Activated naive CD4-positive, alpha-beta T cell treated with anti-CD3 and anti-CD28 coated beads, Interleukin-2, amount 10 ng/mL, durations not matched to agents 7 days and 5 days (primary cell): ENCODE measurements at regions not wholly inside any gene's neighbourhood (a gene's known extent, or its start where the extent isn't known, plus 50 kb on each side); places are given as distances from the start of the nearest gene placed in this dataset.
A peak's percentile ranks its signal among the peaks of the same experiment; 100 is the strongest.
"Not testable (repeated sequence)": the region's sequence is repeated elsewhere in the genome, so short reads cannot be mapped to it uniquely, and the experiment has no call there.

ENCODE experiments used
- CTCF ChIA-PET: fragments of 350-600 bp; sonication (Branson Sonifier 250); formaldehyde crosslinking; loops from one replicate; lab custom pipeline; 2021; ENCODE audit warnings: antibody characterized with exemption; lab: Charles Lee
- DNase-seq: peaks from one replicate; pipeline ENCODE4 v3.0.0-alpha.2; 2020
- H3K27ac Mint-ChIP-seq: one replicate; pipeline ENCODE4 v1.8.0; 2021; ENCODE audit warnings: mild to moderate bottlenecking, moderate library complexity, mixed read lengths
- H3K27me3 Mint-ChIP-seq: one replicate; pipeline ENCODE4 v1.8.0; 2021; ENCODE audit warnings: mild to moderate bottlenecking, mixed read lengths
- H3K36me3 Mint-ChIP-seq: one replicate; pipeline ENCODE4 v1.8.0; 2021; ENCODE audit warnings: mixed read lengths
- H3K4me1 Mint-ChIP-seq: one replicate; pipeline ENCODE4 v1.8.0; 2021; ENCODE audit warnings: mixed read lengths
- H3K4me3 Mint-ChIP-seq: one replicate; pipeline ENCODE4 v1.8.0; 2021; ENCODE audit warnings: mild to moderate bottlenecking, moderate library complexity, mixed read lengths
- H3K9me3 Mint-ChIP-seq: one replicate; pipeline ENCODE4 v1.8.0; 2021; ENCODE audit warnings: mixed read lengths

GRCh38 chr14:101666264-101666663 lies 95.2 kb upstream of the PPP2R5C start:
- Mint-ChIP-seq H3K27me3 (peaks cover 48% of the 10 kb centered on the region), H3K4me1 (no peaks in the 10 kb centered on the region), H3K27ac (no peak overlapping the region), H3K9me3 (peaks cover 15% of the 10 kb centered on the region), H3K36me3 (peaks cover 3% of the 10 kb centered on the region), H3K4me3 (no peak overlapping the region)
- DNase-seq, result no peak
- CTCF ChIA-PET, result no interaction called here

GRCh38 chr14:101669629-101670028 lies 91.9 kb upstream of the PPP2R5C start:
- Mint-ChIP-seq H3K4me1 (no peaks in the 10 kb centered on the region), H3K27me3 (peaks cover 55% of the 10 kb centered on the region), H3K27ac (no peak overlapping the region), H3K36me3 (peaks cover 3% of the 10 kb centered on the region), H3K9me3 (peaks cover 15% of the 10 kb centered on the region), H3K4me3 (no peak overlapping the region)
- CTCF ChIA-PET, result no interaction called here
- DNase-seq, result no peak

GRCh38 chr14:101673873-101674272 lies 87.6 kb upstream of the PPP2R5C start:
- H3K4me3 Mint-ChIP-seq, result no peak overlapping the region
- H3K27ac Mint-ChIP-seq, result no peak overlapping the region
- H3K9me3 Mint-ChIP-seq, result peaks cover 13% of the 10 kb centered on the region
- H3K36me3 Mint-ChIP-seq, result peaks cover 3% of the 10 kb centered on the region
- no peak for DNase-seq
- no peaks in the 10 kb centered on the region for H3K4me1 Mint-ChIP-seq
- peaks cover 35% of the 10 kb centered on the region for H3K27me3 Mint-ChIP-seq
- CTCF ChIA-PET, result no interaction called here

- H3K4me1 Mint-ChIP-seq, CTCF ChIA-PET, H3K4me3 Mint-ChIP-seq, H3K36me3 Mint-ChIP-seq, H3K27ac Mint-ChIP-seq, H3K9me3 Mint-ChIP-seq, DNase-seq: not testable (repeated sequence)
- H3K27me3 Mint-ChIP-seq, result peaks cover 27% of the 10 kb centered on the region
These were observed 85.7 kb upstream of the PPP2R5C start for GRCh38 chr14:101675835-101676234.

GRCh38 chr14:101677912-101678327 lies 83.6 kb upstream of the PPP2R5C start:
- not testable (repeated sequence) for H3K27ac Mint-ChIP-seq

GRCh38 chr14:101681795-101682194 lies 79.7 kb upstream of the PPP2R5C start:
- CTCF ChIA-PET, result interaction anchor here (0.9 kb wide), 1 partner anchor 22 kb away, joined by 3 read pairs; no protein-coding TSS in a partner anchor
- no peak overlapping the region for H3K4me3 Mint-ChIP-seq

More at GRCh38 chr14:101677912-101678327, 83.6 kb upstream of the PPP2R5C start:
- H3K4me3 Mint-ChIP-seq, H3K36me3 Mint-ChIP-seq, H3K4me1 Mint-ChIP-seq, DNase-seq, H3K9me3 Mint-ChIP-seq: not testable (repeated sequence)
- CTCF ChIA-PET, result interaction anchor here (1.3 kb wide), 1 partner anchor 59 kb away, joined by 3 read pairs; no protein-coding TSS in a partner anchor
- H3K27me3 Mint-ChIP-seq, result peaks cover 13% of the 10 kb centered on the region

GRCh38 chr14:101683365-101683764 lies 78.1 kb upstream of the PPP2R5C start:
- no peak for DNase-seq
- CTCF ChIA-PET, result no interaction called here
- no peaks in the 10 kb centered on the region for H3K36me3 Mint-ChIP-seq
- no peaks in the 10 kb centered on the region for H3K9me3 Mint-ChIP-seq
- no peaks in the 10 kb centered on the region for H3K4me1 Mint-ChIP-seq
- no peak overlapping the region for H3K27ac Mint-ChIP-seq
- H3K27me3 Mint-ChIP-seq, result peaks cover 12% of the 10 kb centered on the region
- H3K4me3 Mint-ChIP-seq, result no peak overlapping the region

More at GRCh38 chr14:101681795-101682194, 79.7 kb upstream of the PPP2R5C start:
- H3K27me3 Mint-ChIP-seq, result peaks cover 14% of the 10 kb centered on the region
- no peaks in the 10 kb centered on the region for H3K36me3 Mint-ChIP-seq
- H3K9me3 Mint-ChIP-seq, result no peaks in the 10 kb centered on the region
- no peak overlapping the region for H3K27ac Mint-ChIP-seq
- H3K4me1 Mint-ChIP-seq, result no peaks in the 10 kb centered on the region
- DNase-seq, result no peak

- Mint-ChIP-seq H3K9me3 (no peaks in the 10 kb centered on the region), H3K4me1 (no peaks in the 10 kb centered on the region), H3K4me3 (no peak overlapping the region), H3K36me3 (no peaks in the 10 kb centered on the region), H3K27me3 (peaks cover 12% of the 10 kb centered on the region), H3K27ac (no peak overlapping the region)
- no peak for DNase-seq
- CTCF ChIA-PET, result no interaction called here
These were observed 73.6 kb upstream of the PPP2R5C start for GRCh38 chr14:101687756-101688546.

- H3K4me3 Mint-ChIP-seq, result no peak overlapping the region
- H3K4me1 Mint-ChIP-seq, result no peaks in the 10 kb centered on the region
- no peak overlapping the region for H3K27ac Mint-ChIP-seq
- CTCF ChIA-PET, result no interaction called here
- H3K36me3 Mint-ChIP-seq, result no peaks in the 10 kb centered on the region
- DNase-seq, result no peak
- no peaks in the 10 kb centered on the region for H3K9me3 Mint-ChIP-seq
- H3K27me3 Mint-ChIP-seq, result peaks cover 9% of the 10 kb centered on the region
These were observed 72.4 kb upstream of the PPP2R5C start for GRCh38 chr14:101689039-101689501.

GRCh38 chr14:101689966-101690365 lies 71.5 kb upstream of the PPP2R5C start:
- H3K27me3 Mint-ChIP-seq, H3K27ac Mint-ChIP-seq, H3K36me3 Mint-ChIP-seq, H3K9me3 Mint-ChIP-seq, H3K4me1 Mint-ChIP-seq, DNase-seq, CTCF ChIA-PET, H3K4me3 Mint-ChIP-seq: not testable (repeated sequence)

GRCh38 chr14:101695659-101696058 lies 65.8 kb upstream of the PPP2R5C start:
- Mint-ChIP-seq H3K36me3 (peaks cover 3% of the 10 kb centered on the region), H3K9me3 (no peaks in the 10 kb centered on the region), H3K27ac (no peak overlapping the region), H3K27me3 (peaks cover 37% of the 10 kb centered on the region), H3K4me3 (no peak overlapping the region), H3K4me1 (no peaks in the 10 kb centered on the region)
- DNase-seq, result no peak
- CTCF ChIA-PET, result no interaction called here

GRCh38 chr14:101704140-101704539 lies 57.4 kb upstream of the PPP2R5C start:
- Mint-ChIP-seq H3K27ac (no peak overlapping the region), H3K36me3 (peaks cover 2% of the 10 kb centered on the region), H3K27me3 (peaks cover 46% of the 10 kb centered on the region), H3K4me3 (no peak overlapping the region), H3K4me1 (peaks cover 33% of the 10 kb centered on the region), H3K9me3 (no peaks in the 10 kb centered on the region)
- CTCF ChIA-PET, result interaction anchor here (1.0 to 1.4 kb wide), 2 partner anchors 13 to 22 kb away, joined by 3 read pairs; no protein-coding TSS in a partner anchor
- no peak for DNase-seq

GRCh38 chr14:101705733-101706508 lies 55.6 kb upstream of the PPP2R5C start:
- no peaks in the 10 kb centered on the region for H3K9me3 Mint-ChIP-seq
- H3K27ac Mint-ChIP-seq, result peak overlapping the region; percentile 83
- peaks cover 2% of the 10 kb centered on the region for H3K36me3 Mint-ChIP-seq
- CTCF ChIA-PET, result interaction anchor here (0.7 to 5.1 kb wide), 11 partner anchors 13 to 391 kb away, joined by 3 to 70 read pairs (median 12); no protein-coding TSS in a partner anchor
- peaks cover 33% of the 10 kb centered on the region for H3K27me3 Mint-ChIP-seq
- DNase-seq, result peak; percentile 81
- peaks cover 36% of the 10 kb centered on the region for H3K4me1 Mint-ChIP-seq
- H3K4me3 Mint-ChIP-seq, result peak overlapping the region; percentile 54

GRCh38 chr14:101706509-101707067 lies 54.9 kb upstream of the PPP2R5C start:
- Mint-ChIP-seq H3K4me3 (peak overlapping the region; percentile 22), H3K36me3 (peaks cover 2% of the 10 kb centered on the region), H3K27me3 (peaks cover 33% of the 10 kb centered on the region), H3K9me3 (no peaks in the 10 kb centered on the region), H3K4me1 (peaks cover 40% of the 10 kb centered on the region), H3K27ac (peak overlapping the region; percentile 84)
- DNase-seq, result no peak
- CTCF ChIA-PET, result interaction anchor here (0.7 to 5.1 kb wide), 30 partner anchors 10 to 651 kb away, joined by 3 to 70 read pairs (median 5); partner anchors contain the start of gene DYNC1H1
